H9 (cell line): ENCODE measurements at regions not wholly inside any gene's neighbourhood (a gene's known extent, or its start where the extent isn't known, plus 50 kb on each side); places are given as distances from the start of the nearest gene placed in this dataset.

ENCODE experiments used
- DNase-seq: peaks from one replicate; pipeline ENCODE4 v3.0.0-alpha.2; 2017
- H2AFZ ChIP-seq: one replicate; pipeline ENCODE4 v1.6.1; 2013; ENCODE audit warnings: mild to moderate bottlenecking, low read length, control low read depth, moderate library complexity
- H2AK5ac ChIP-seq: 2 replicates; pipeline ENCODE4 v1.6.1; 2013; ENCODE audit warnings: low read length, control low read depth, mixed read lengths; ENCODE audit not compliant: insufficient read length
- H2BK120ac ChIP-seq: one replicate; pipeline ENCODE4 v1.6.1; 2013; ENCODE audit warnings: low read depth, mild to moderate bottlenecking, low read length, control low read depth, inconsistent platforms; ENCODE audit not compliant: poor library complexity, severe bottlenecking
- H2BK12ac ChIP-seq: 2 replicates; pipeline ENCODE4 v1.6.1; 2013; ENCODE audit warnings: low read length, control low read depth, mixed read lengths, low read depth; ENCODE audit not compliant: insufficient read length
- H2BK15ac ChIP-seq: 2 replicates; pipeline ENCODE4 v1.6.1; 2013; ENCODE audit warnings: low read depth, low read length, control low read depth
- H2BK20ac ChIP-seq: one replicate; pipeline ENCODE4 v1.6.1; 2013; ENCODE audit warnings: low read depth, mild to moderate bottlenecking, low read length, control low read depth, inconsistent platforms; ENCODE audit not compliant: poor library complexity, severe bottlenecking
- H2BK5ac ChIP-seq: 2 replicates; pipeline ENCODE4 v1.6.1; 2013; ENCODE audit warnings: low read length, control low read depth, mixed read lengths; ENCODE audit not compliant: insufficient read length
- H3K14ac ChIP-seq: 2 replicates; pipeline ENCODE4 v1.6.1; 2013; ENCODE audit warnings: low read length, control low read depth; ENCODE audit not compliant: insufficient read depth
- H3K18ac ChIP-seq: 2 replicates; pipeline ENCODE4 v1.6.1; 2013; ENCODE audit warnings: low read depth, mild to moderate bottlenecking, mixed read lengths, low read length, control low read depth; ENCODE audit not compliant: insufficient read length
- H3K23ac ChIP-seq: 2 replicates; pipeline ENCODE4 v1.6.1; 2013; ENCODE audit warnings: low read length, control low read depth, mixed read lengths, low read depth; ENCODE audit not compliant: insufficient read length
- H3K23me2 ChIP-seq: 2 replicates; pipeline ENCODE4 v1.6.1; 2013; ENCODE audit warnings: low read depth, mild to moderate bottlenecking, mixed read lengths, low read length, control low read depth; ENCODE audit not compliant: insufficient read length, poor library complexity, severe bottlenecking
- H3K27ac ChIP-seq: 2 replicates; pipeline ENCODE4 v1.5.1; 2013; ENCODE audit warnings: low read length, control low read depth, mixed read lengths, low read depth; ENCODE audit not compliant: insufficient read length
- H3K27me3 ChIP-seq: 2 replicates; pipeline ENCODE4 v1.6.1; 2013; ENCODE audit warnings: low read length, control low read depth, inconsistent platforms; ENCODE audit not compliant: insufficient read depth
- H3K4ac ChIP-seq: 2 replicates; pipeline ENCODE4 v1.6.1; 2013; ENCODE audit warnings: low read depth, mild to moderate bottlenecking, control low read depth, inconsistent platforms, low read length, moderate library complexity
- H3K4me1 ChIP-seq: 2 replicates; pipeline ENCODE4 v1.6.1; 2013; ENCODE audit warnings: low read length, control low read depth, inconsistent platforms; ENCODE audit not compliant: insufficient read depth
- H3K4me2 ChIP-seq: 2 replicates; pipeline ENCODE4 v1.6.1; 2013; ENCODE audit warnings: low read length, control low read depth, mixed read lengths; ENCODE audit not compliant: insufficient read length, insufficient read depth
- H3K56ac ChIP-seq: 2 replicates; pipeline ENCODE4 v1.6.1; 2013; ENCODE audit warnings: low read depth, mild to moderate bottlenecking, mixed read lengths, low read length, control low read depth; ENCODE audit not compliant: insufficient read length
- H3K79me1 ChIP-seq: 2 replicates; pipeline ENCODE4 v1.6.1; 2013; ENCODE audit warnings: low read depth, mild to moderate bottlenecking, moderate library complexity, low read length, control low read depth, inconsistent platforms; ENCODE audit not compliant: insufficient read depth, poor library complexity, severe bottlenecking
- H3K79me2 ChIP-seq: 2 replicates; pipeline ENCODE4 v1.6.1; 2013; ENCODE audit warnings: low read length, control low read depth, inconsistent platforms; ENCODE audit not compliant: insufficient read depth
- H3K9ac ChIP-seq: 2 replicates; pipeline ENCODE4 v1.6.1; 2013; ENCODE audit warnings: low read length, control low read depth, mixed read lengths; ENCODE audit not compliant: insufficient read length; ENCODE audit errors: extremely low read depth
- H3K9me3 ChIP-seq: one replicate; pipeline ENCODE4 v1.6.1; 2013; ENCODE audit warnings: low read depth, low read length, inconsistent platforms; ENCODE audit not compliant: control insufficient read depth
- H3T11ph ChIP-seq: one replicate; pipeline ENCODE4 v1.6.1; 2013; ENCODE audit warnings: mild to moderate bottlenecking, low read length, control low read depth, inconsistent platforms
- H4K20me1 ChIP-seq: one replicate; pipeline ENCODE4 v1.6.1; 2013; ENCODE audit not compliant: control insufficient read depth, insufficient read length, insufficient read depth
- H4K5ac ChIP-seq: 2 replicates; pipeline ENCODE4 v1.6.1; 2013; ENCODE audit warnings: low read depth, mild to moderate bottlenecking, mixed read lengths, low read length, control low read depth; ENCODE audit not compliant: insufficient read length
- H4K8ac ChIP-seq: replicated peaks from 2 replicates; pipeline ENCODE4 v1.6.1; 2013; ENCODE audit warnings: low read length, control low read depth, mixed read lengths, low read depth; ENCODE audit not compliant: insufficient read length
- H4K91ac ChIP-seq: 2 replicates; pipeline ENCODE4 v1.6.1; 2013; ENCODE audit warnings: low read depth, mild to moderate bottlenecking, moderate library complexity, mixed read lengths, low read length, control low read depth; ENCODE audit not compliant: insufficient read length
- H3K27ac Mint-ChIP-seq, 3 experiments: 2 replicates in 2 of 3; 3 replicates in 1 of 3; pipeline ENCODE4 v1.8.0; 2020 to 2021; ENCODE audit warnings: mixed read lengths in 3 of 3, mild to moderate bottlenecking in 1 of 3, moderate library complexity in 1 of 3
- H3K27me3 Mint-ChIP-seq: 2 replicates; pipeline ENCODE4 v1.8.0; 2021; ENCODE audit warnings: low read depth, mild to moderate bottlenecking, moderate library complexity, mixed read lengths
- H3K36me3 Mint-ChIP-seq, 3 experiments: 2 replicates in 2 of 3; 3 replicates in 1 of 3; pipeline ENCODE4 v1.8.0; 2020 to 2021; ENCODE audit warnings: low read depth in 3 of 3, mixed read lengths in 3 of 3; ENCODE audit not compliant: insufficient read depth in 1 of 3
- H3K4me1 Mint-ChIP-seq, 2 experiments: 2 replicates each; pipeline ENCODE4 v1.8.0; 2020; ENCODE audit warnings: mixed read lengths in 2 of 2
- H3K4me3 Mint-ChIP-seq, 2 experiments: 2 replicates in 1 of 2; 3 replicates in 1 of 2; pipeline ENCODE4 v1.8.0; 2020 to 2021; ENCODE audit warnings: mild to moderate bottlenecking in 2 of 2, mixed read lengths in 2 of 2, moderate library complexity in 1 of 2
- H3K9me3 Mint-ChIP-seq, 2 experiments: 2 replicates in 1 of 2; 3 replicates in 1 of 2; pipeline ENCODE4 v1.8.0; 2020; ENCODE audit warnings: mild to moderate bottlenecking in 2 of 2, mixed read lengths in 2 of 2, moderate library complexity in 1 of 2
- WGBS: extraction: QIAGEN DNeasy Blood & Tissue Kit; methylation state at CpG from one replicate; pipeline ENCODE4 v1.1.7; 2013; ENCODE audit warnings: missing lambda C conversion rate, low lambda C conversion rate, mixed read lengths; ENCODE audit not compliant: insufficient read length; ENCODE audit errors: extremely low coverage; 5-methylcytosine and 5-hydroxymethylcytosine counted together
- TF ChIP-seq, protein P1 (sequence below): fragments of 200-600 bp; sonication (generic); conservative IDR thresholded peaks from 3 replicates; pipeline ENCODE4 v1.8.0; 2021; ENCODE audit warnings: antibody characterized with exemption, mild to moderate bottlenecking

DNA sequence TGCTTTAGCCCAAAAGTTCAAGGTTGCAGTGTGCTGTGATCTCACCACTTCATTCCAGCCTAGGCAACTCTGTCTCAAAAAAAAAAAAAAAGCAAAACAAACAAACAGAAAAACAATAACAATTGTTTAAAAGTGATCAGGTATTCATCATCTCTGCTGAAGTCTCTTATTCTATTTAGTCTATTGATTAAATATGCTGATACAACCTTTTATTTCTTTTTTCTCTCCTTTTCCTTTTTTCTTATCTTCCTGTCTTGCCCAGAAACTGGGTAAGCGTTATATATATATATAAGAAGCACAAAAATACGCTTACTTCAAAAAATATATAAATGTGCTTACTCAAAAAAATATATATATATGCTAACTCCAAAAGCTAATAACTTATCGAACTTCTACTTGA lies 213.8 kb upstream of the EEA1 start:
- H3K27me3 Mint-ChIP-seq, result no peaks in the 10 kb centered on the region; the same call in 1 of the 2 replicates
- Histone ChIP-seq H3K79me1 (no peaks in the 10 kb centered on the region), H2BK20ac (no peak overlapping the region), H3K4me2 (no peak overlapping the region), H2BK5ac (no peak overlapping the region), H2BK15ac (no peak overlapping the region), H3K4ac (no peak overlapping the region), H4K5ac (no peak overlapping the region), H3K23ac (no peak overlapping the region), H3K18ac (no peak overlapping the region), H2BK12ac (no peak overlapping the region), H4K8ac (no peak overlapping the region), H4K20me1 (no peaks in the 10 kb centered on the region), H3K23me2 (no peaks in the 10 kb centered on the region), H3K27me3 (no peaks in the 10 kb centered on the region), H3K9me3 (no peaks in the 10 kb centered on the region), H4K91ac (no peak overlapping the region), H2AK5ac (no peak overlapping the region), H3K9ac (no peak overlapping the region), H3K27ac (no peak overlapping the region), H2BK120ac (no peak overlapping the region), H3K56ac (no peak overlapping the region), H2AFZ (no peak overlapping the region), H3K4me1 (no peaks in the 10 kb centered on the region), H3K79me2 (no peaks in the 10 kb centered on the region), H3T11ph (no peak overlapping the region), H3K14ac (no peak overlapping the region)
- H3K9me3 Mint-ChIP-seq, result no peaks in the 10 kb centered on the region
- no peak for DNase-seq
- no peaks in the 10 kb centered on the region for H3K4me1 Mint-ChIP-seq
- WGBS, result no CpG with 5 or more reads among the region's 3 CpGs
- H3K4me3 Mint-ChIP-seq, result no peak overlapping the region
- TF ChIP-seq, protein P1, sequence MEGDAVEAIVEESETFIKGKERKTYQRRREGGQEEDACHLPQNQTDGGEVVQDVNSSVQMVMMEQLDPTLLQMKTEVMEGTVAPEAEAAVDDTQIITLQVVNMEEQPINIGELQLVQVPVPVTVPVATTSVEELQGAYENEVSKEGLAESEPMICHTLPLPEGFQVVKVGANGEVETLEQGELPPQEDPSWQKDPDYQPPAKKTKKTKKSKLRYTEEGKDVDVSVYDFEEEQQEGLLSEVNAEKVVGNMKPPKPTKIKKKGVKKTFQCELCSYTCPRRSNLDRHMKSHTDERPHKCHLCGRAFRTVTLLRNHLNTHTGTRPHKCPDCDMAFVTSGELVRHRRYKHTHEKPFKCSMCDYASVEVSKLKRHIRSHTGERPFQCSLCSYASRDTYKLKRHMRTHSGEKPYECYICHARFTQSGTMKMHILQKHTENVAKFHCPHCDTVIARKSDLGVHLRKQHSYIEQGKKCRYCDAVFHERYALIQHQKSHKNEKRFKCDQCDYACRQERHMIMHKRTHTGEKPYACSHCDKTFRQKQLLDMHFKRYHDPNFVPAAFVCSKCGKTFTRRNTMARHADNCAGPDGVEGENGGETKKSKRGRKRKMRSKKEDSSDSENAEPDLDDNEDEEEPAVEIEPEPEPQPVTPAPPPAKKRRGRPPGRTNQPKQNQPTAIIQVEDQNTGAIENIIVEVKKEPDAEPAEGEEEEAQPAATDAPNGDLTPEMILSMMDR, result no peak
- H3K27ac Mint-ChIP-seq, result no peak overlapping the region
- H3K36me3 Mint-ChIP-seq, result no peaks in the 10 kb centered on the region
